Adrenal gland (tissue), 9 donors: ENCODE measurements at regions not wholly inside any gene's neighbourhood (a gene's known extent, or its start where the extent isn't known, plus 50 kb on each side); places are given as distances from the start of the nearest gene placed in this dataset.

Source experiments
- DNase-seq, 7 donors: peaks; one replicate each; pipeline ENCODE4 v3.0.0-alpha.2; 2019 to 2020
- H3K27ac ChIP-seq, 5 donors: fragments of 200-600 bp; sonication (generic) in 4 of 5; 1 replicate in 3 of 5; 2 replicates in 2 of 5; pipeline versions ENCODE4 v1.5.1 to v1.8.0; 2016 to 2020; ENCODE audit warnings: mild to moderate bottlenecking in 1 of 5
- H3K27me3 ChIP-seq: fragments of 200-600 bp; 2 replicates; pipeline ENCODE4 v1.8.0; 2021
- H3K36me3 ChIP-seq, 2 donors: fragments of 200-600 bp; replicated peaks in 1 of 2; 1 replicate in 1 of 2; 2 replicates in 1 of 2; pipeline versions ENCODE4 v1.5.1 to v1.8.0; 2018 to 2022
- H3K4me1 ChIP-seq, 2 donors: fragments of 200-600 bp; replicated peaks in 1 of 2; 1 replicate in 1 of 2; 2 replicates in 1 of 2; pipeline versions ENCODE4 v1.5.1 to v1.8.0; 2018 to 2021
- H3K4me3 ChIP-seq, 4 donors: fragments of 200-600 bp; sonication (generic) in 3 of 4; one replicate each; pipeline ENCODE4 v1.5.1; 2016 to 2018
- H3K9me3 ChIP-seq, 3 donors: fragments of 200-600 bp; sonication (generic) in 1 of 3; replicated peaks in 1 of 3; 1 replicate in 2 of 3; 2 replicates in 1 of 3; pipeline versions ENCODE4 v1.5.1 to v1.8.0; 2016 to 2021
- CTCF ChIP-seq, 6 experiments: fragments of 450-650 bp in 4 of 6; fragments of 200-600 bp in 2 of 6; sonication (generic) in 1 of 6; IDR thresholded peaks; 1 replicate in 5 of 6; 2 replicates in 1 of 6; pipeline versions ENCODE4 v1.5.1 to v1.8.0; 2016 to 2021; ENCODE audit warnings: antibody characterized with exemption in 6 of 6, mild to moderate bottlenecking in 2 of 6, moderate library complexity in 1 of 6
- POLR2A ChIP-seq, 2 donors: fragments of 450-650 bp; IDR thresholded peaks; one replicate each; pipeline ENCODE4 v1.6.1; 2017; ENCODE audit warnings: antibody characterized with exemption in 2 of 2, mild to moderate bottlenecking in 2 of 2, moderate library complexity in 1 of 2
- WGBS, 4 donors: extraction: QIAGEN DNeasy Blood & Tissue Kit in 2 of 4; methylation state at CpG; one replicate each; pipeline versions ENCODE4 v1.1.5 to v1.1.7; 2013 to 2017; 5-methylcytosine and 5-hydroxymethylcytosine counted together
- intact Hi-C, 2 donors: fragments of 100-400 bp; cut with DNase I; formaldehyde crosslinking; loops; one replicate each; pipeline versions ENCODE4 v1.14.1 to v1.15.0; 2022 to 2023
- donor health status: healthy with polysubstance abuse.
- donor health status: Bipolar disorder and iron deficiency.
- donor health status: DM: yes; HTN: yes; CAD: no.
- donor health status: DM: no; HTN: no; CAD: no.
- donor health status: DM: no; HTN: no; CAD: no.

- Histone ChIP-seq H3K36me3 (no peaks in the 10 kb centered on the region), H3K4me3 (no peak overlapping the region), H3K27ac (no peak overlapping the region), H3K27me3 (no peaks in the 10 kb centered on the region), H3K4me1 (no peaks in the 10 kb centered on the region), H3K9me3 (no peaks in the 10 kb centered on the region)
- WGBS, 4 donors: 63 to 71% (median 66%) methylated on average over 1 of the region's 1 CpG
- no peak for DNase-seq
- TF ChIP-seq CTCF (IDR thresholded peaks at IDR 0.05): no peak
- TF ChIP-seq POLR2A (IDR thresholded peaks at IDR 0.05): no peak
- intact Hi-C loops: no loop called here
Measured at GRCh38 chr6:125544819-125545218, 204.6 kb upstream of the HEY2 start.

GRCh38 chr6:125546841-125547251 lies 202.6 kb upstream of the HEY2 start:
- no peak overlapping the region for H3K27ac ChIP-seq
- no peak overlapping the region for H3K4me3 ChIP-seq
- H3K9me3 ChIP-seq: no peaks in the 10 kb centered on the region
- 75 to 79% (median 75%) methylated on average over 5 of the region's 5 CpGs for WGBS, 4 donors
- H3K27me3 ChIP-seq: no peaks in the 10 kb centered on the region
- H3K4me1 ChIP-seq: no peaks in the 10 kb centered on the region
- TF ChIP-seq CTCF (IDR thresholded peaks at IDR 0.05): no peak
- intact Hi-C loops: no loop called here
- DNase-seq: no peak
- H3K36me3 ChIP-seq: no peaks in the 10 kb centered on the region

- H3K4me3 ChIP-seq: no peak overlapping the region
- WGBS, 4 donors: 79 to 95% (median 89%) methylated on average over 1 of the region's 1 CpG
Measured at GRCh38 chr6:125547381-125547780, 202.1 kb upstream of the HEY2 start.

GRCh38 chr6:125549202-125549884 lies 200.1 kb upstream of the HEY2 start:
- H3K27me3 ChIP-seq: no peaks in the 10 kb centered on the region
- TF ChIP-seq CTCF (IDR thresholded peaks at IDR 0.05): no peak
- no peak for TF ChIP-seq POLR2A (IDR thresholded peaks at IDR 0.05)
- H3K9me3 ChIP-seq: no peaks in the 10 kb centered on the region
- intact Hi-C loops: no loop called here
- no peaks in the 10 kb centered on the region for H3K36me3 ChIP-seq
- 80 to 83% (median 81%) methylated on average over 4 of the region's 4 CpGs for WGBS, 4 donors
- no peak overlapping the region for H3K4me3 ChIP-seq
- H3K27ac ChIP-seq: no peak overlapping the region
- no peaks in the 10 kb centered on the region for H3K4me1 ChIP-seq
- no peak for DNase-seq

More at GRCh38 chr6:125547381-125547780, 202.1 kb upstream of the HEY2 start:
- Histone ChIP-seq H3K4me1 (no peaks in the 10 kb centered on the region), H3K36me3 (no peaks in the 10 kb centered on the region), H3K9me3 (no peaks in the 10 kb centered on the region), H3K27ac (no peak overlapping the region), H3K27me3 (no peaks in the 10 kb centered on the region)
- intact Hi-C loops: no loop called here
- no peak for DNase-seq
- TF ChIP-seq CTCF (IDR thresholded peaks at IDR 0.05): no peak
- no peak for TF ChIP-seq POLR2A (IDR thresholded peaks at IDR 0.05)
